Mucosa of descending colon (tissue), 3 donors: ENCODE measurements at regions not wholly inside any gene's neighbourhood (a gene's known extent, or its start where the extent isn't known, plus 50 kb on each side); places are given as distances from the start of the nearest gene placed in this dataset.

Experiments
- ATAC-seq: fragments of 200-7000 bp; cut with Tn5 transposase; one replicate; pipeline ENCODE4 v1.9.1; 2020; ENCODE audit warnings: mild to moderate bottlenecking, moderate library complexity
- DNase-seq, 3 donors: peaks; one replicate each; pipeline ENCODE4 v3.0.0-alpha.2; 2020
- H3K36me3 ChIP-seq: fragments of 200-600 bp; one replicate; pipeline ENCODE4 v1.8.0; 2021; ENCODE audit warnings: low read depth, mild to moderate bottlenecking
- H3K4me1 ChIP-seq: fragments of 200-600 bp; one replicate; pipeline ENCODE4 v1.8.0; 2021; ENCODE audit warnings: low read depth, mild to moderate bottlenecking
- H3K4me3 ChIP-seq: fragments of 200-600 bp; one replicate; pipeline ENCODE4 v1.8.0; 2021; ENCODE audit warnings: mild to moderate bottlenecking
- H3K9me3 ChIP-seq: fragments of 200-600 bp; one replicate; pipeline ENCODE4 v1.8.0; 2021; ENCODE audit warnings: mild to moderate bottlenecking
- intact Hi-C, 2 donors: fragments of 100-400 bp; cut with DNase I in 1 of 2; cut with micrococcal nuclease in 1 of 2; formaldehyde crosslinking; loops; one replicate each; pipeline versions ENCODE4 v1.11.0 to v1.11.1; 2022; cut with DNase I, micrococcal nuclease
- TF ChIP-seq, protein P1 (sequence below): fragments of 200-600 bp; IDR thresholded peaks from one replicate; pipeline ENCODE4 v1.8.0; 2022; ENCODE audit warnings: antibody characterized with exemption, mild to moderate bottlenecking
- donor health status: DM: no; HTN: no; CAD: no; lungs with moderate emphysema.
- donor health status: DM: no; HTN: no; CAD: no.
- donor health status: DM: no; HTN: yes; CAD: no.

- Histone ChIP-seq H3K4me1 (no peaks in the 10 kb centered on the region), H3K36me3 (no peaks in the 10 kb centered on the region), H3K9me3 (no peaks in the 10 kb centered on the region), H3K4me3 (no peak overlapping the region)
- TF ChIP-seq, protein P1, sequence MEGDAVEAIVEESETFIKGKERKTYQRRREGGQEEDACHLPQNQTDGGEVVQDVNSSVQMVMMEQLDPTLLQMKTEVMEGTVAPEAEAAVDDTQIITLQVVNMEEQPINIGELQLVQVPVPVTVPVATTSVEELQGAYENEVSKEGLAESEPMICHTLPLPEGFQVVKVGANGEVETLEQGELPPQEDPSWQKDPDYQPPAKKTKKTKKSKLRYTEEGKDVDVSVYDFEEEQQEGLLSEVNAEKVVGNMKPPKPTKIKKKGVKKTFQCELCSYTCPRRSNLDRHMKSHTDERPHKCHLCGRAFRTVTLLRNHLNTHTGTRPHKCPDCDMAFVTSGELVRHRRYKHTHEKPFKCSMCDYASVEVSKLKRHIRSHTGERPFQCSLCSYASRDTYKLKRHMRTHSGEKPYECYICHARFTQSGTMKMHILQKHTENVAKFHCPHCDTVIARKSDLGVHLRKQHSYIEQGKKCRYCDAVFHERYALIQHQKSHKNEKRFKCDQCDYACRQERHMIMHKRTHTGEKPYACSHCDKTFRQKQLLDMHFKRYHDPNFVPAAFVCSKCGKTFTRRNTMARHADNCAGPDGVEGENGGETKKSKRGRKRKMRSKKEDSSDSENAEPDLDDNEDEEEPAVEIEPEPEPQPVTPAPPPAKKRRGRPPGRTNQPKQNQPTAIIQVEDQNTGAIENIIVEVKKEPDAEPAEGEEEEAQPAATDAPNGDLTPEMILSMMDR, result no peak
- ATAC-seq, result no peak
- DNase-seq, result no peak
- intact Hi-C loops, result no loop called here
Observed at GRCh38 chr2:111640480-111640879, 243.5 kb downstream of the ANAPC1 start.

GRCh38 chr2:111642586-111643327 lies 241.2 kb downstream of the ANAPC1 start:
- TF ChIP-seq, protein P1, result no peak
- peaks cover 3% of the 10 kb centered on the region for H3K9me3 ChIP-seq
- ATAC-seq (no peak), DNase-seq (no peak)
- no peaks in the 10 kb centered on the region for H3K4me1 ChIP-seq
- no peaks in the 10 kb centered on the region for H3K36me3 ChIP-seq
- no peak overlapping the region for H3K4me3 ChIP-seq
- intact Hi-C loops, result no loop called here

DNA sequence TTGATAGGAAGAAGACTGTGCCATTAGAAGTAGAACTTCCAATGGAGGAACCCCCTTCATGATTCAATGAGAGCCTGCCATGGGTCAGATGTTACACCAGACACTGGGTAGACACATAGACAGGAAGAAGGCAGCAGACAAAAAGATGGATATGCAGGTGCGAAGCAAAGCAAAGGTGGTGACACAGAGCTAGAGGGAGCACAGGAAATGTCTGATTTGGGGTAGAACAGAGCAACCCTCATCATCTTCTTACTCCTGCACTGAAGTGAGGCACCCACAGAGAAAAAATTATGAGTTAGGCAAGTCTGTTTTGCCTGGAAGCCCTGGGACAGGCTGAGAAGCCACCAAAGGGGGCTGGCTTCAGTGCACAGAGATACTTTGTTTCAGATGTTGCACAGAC lies 240.2 kb downstream of the ANAPC1 start:
- intact Hi-C loops, result no loop called here
- peaks cover 3% of the 10 kb centered on the region for H3K9me3 ChIP-seq
- H3K36me3 ChIP-seq, result no peaks in the 10 kb centered on the region
- TF ChIP-seq, protein P1, result no peak
- no peak for ATAC-seq
- no peak overlapping the region for H3K4me3 ChIP-seq
- H3K4me1 ChIP-seq, result no peaks in the 10 kb centered on the region
- no peak for DNase-seq

GRCh38 chr2:111647359-111647758 lies 236.6 kb downstream of the ANAPC1 start:
- intact Hi-C loops, result no loop called here
- no peaks in the 10 kb centered on the region for H3K36me3 ChIP-seq
- ATAC-seq (no peak), DNase-seq (no peak)
- no peaks in the 10 kb centered on the region for H3K4me1 ChIP-seq
- H3K9me3 ChIP-seq, result peaks cover 3% of the 10 kb centered on the region
- TF ChIP-seq, protein P1, result no peak
- H3K4me3 ChIP-seq, result no peak overlapping the region

DNA sequence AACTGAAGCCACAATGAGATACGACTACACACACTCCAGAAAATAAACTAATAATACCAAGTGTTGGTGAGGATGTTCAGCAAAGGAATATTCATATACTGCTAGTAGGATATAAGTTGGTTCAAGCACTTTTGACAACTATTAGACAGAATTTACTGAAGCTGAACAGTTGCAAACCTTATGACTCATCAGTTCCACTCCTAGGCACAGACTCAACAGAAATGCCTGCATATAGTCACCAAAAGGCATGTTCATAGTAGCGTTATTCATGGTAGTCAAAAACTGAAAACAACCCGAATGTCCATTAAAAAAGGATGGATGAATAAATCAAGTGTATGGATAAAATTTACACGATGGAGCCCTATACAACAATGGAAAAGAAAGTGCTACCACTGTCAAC lies 232.0 kb downstream of the ANAPC1 start:
- no peak for ATAC-seq
- no peak for DNase-seq
- TF ChIP-seq, protein P1, result no peak
- intact Hi-C loops, result no loop called here
- no peak overlapping the region for H3K4me3 ChIP-seq
- no peaks in the 10 kb centered on the region for H3K4me1 ChIP-seq
- H3K36me3 ChIP-seq, result no peaks in the 10 kb centered on the region
- peaks cover 3% of the 10 kb centered on the region for H3K9me3 ChIP-seq
